ENCODE measurements at regions not wholly inside any gene's neighbourhood (a gene's known extent, or its start where the extent isn't known, plus 50 kb on each side); places are given as distances from the start of the nearest gene placed in this dataset.

DNA sequence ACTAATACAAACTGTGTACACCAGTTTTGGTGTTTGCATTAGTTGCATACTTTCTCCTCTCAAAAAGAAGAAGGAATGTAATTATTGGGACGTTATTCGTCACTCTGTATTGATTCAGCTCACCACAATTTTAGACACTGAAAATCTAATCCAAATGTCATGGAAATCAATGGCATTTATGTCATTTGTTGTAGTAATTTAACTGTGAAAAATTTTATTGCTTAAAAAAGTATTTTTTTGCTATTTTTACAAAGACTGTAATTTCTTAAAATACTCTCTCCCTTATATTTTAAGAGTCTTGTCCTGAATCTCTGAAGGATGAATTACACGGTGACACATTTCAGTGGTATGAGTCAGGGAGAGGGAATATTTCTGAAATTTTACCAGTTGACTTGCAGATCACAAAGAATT, 2117.6 kb downstream of the PCDH9 start:
- TF ChIP-seq CEBPB (IDR thresholded peaks at IDR 0.05) (no peak), TAF1 (IDR thresholded peaks at IDR 0.05; ENCODE audit: low read depth) (no peak), EP300 (IDR thresholded peaks at IDR 0.05; ENCODE audit: borderline replicate concordance) (no peak), RAD21 (IDR thresholded peaks at IDR 0.05; ENCODE audit: low read depth) (no peak)

GRCh38 chr13:65112123-65112522, 2118.0 kb downstream of the PCDH9 start:
- TF ChIP-seq CREB1 (IDR thresholded peaks at IDR 0.05; ENCODE audit: low read depth): no peak
- TF ChIP-seq USF1 (IDR thresholded peaks at IDR 0.05): no peak
- no peak for TF ChIP-seq TEAD4 (IDR thresholded peaks at IDR 0.05)
- TF ChIP-seq EP300 (IDR thresholded peaks at IDR 0.05; ENCODE audit: borderline replicate concordance): no peak
- no peak for TF ChIP-seq FOXM1 (IDR thresholded peaks at IDR 0.05; ENCODE audit: borderline replicate concordance, low read depth)
- no peak for TF ChIP-seq ZBTB7A (IDR thresholded peaks at IDR 0.05; ENCODE audit: low read depth)
- no peak for TF ChIP-seq REST (IDR thresholded peaks at IDR 0.05; ENCODE audit: low read depth)
- TF ChIP-seq TCF12 (IDR thresholded peaks at IDR 0.05; ENCODE audit: low read depth): no peak
- TF ChIP-seq YY1 (IDR thresholded peaks at IDR 0.05; ENCODE audit: low read depth): no peak
- TF ChIP-seq CEBPB (IDR thresholded peaks at IDR 0.05): no peak
- TF ChIP-seq EGR1 (IDR thresholded peaks at IDR 0.05): no peak
- TF ChIP-seq NFIC (IDR thresholded peaks at IDR 0.05): no peak
- no peak for TF ChIP-seq TAF1 (IDR thresholded peaks at IDR 0.05; ENCODE audit: low read depth)
- no peak for TF ChIP-seq RAD21 (IDR thresholded peaks at IDR 0.05; ENCODE audit: low read depth)
- TF ChIP-seq, protein P1, sequence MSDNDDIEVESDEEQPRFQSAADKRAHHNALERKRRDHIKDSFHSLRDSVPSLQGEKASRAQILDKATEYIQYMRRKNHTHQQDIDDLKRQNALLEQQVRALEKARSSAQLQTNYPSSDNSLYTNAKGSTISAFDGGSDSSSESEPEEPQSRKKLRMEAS (IDR thresholded peaks at IDR 0.05): no peak

DNA sequence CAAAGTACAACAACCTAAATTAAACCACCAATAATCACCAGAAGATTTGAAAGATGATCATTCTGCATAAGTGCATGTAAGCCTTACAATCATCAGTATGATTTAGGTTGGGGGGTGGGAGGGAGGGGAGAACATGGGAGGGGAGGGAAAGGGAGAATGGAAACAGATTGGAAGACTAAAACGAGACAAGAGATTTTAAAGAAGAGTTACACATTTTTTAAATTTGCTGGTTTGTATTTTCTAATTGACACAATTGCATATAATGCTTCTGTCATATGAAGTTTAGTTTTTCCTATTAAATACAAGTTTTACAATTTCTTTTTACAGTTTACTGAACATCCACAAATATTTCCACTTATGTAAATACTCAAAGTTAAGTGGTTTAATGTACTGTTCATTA, 2118.9 kb downstream of the PCDH9 start:
- TF ChIP-seq CEBPB (IDR thresholded peaks at IDR 0.05) (no peak), CREB1 (IDR thresholded peaks at IDR 0.05; ENCODE audit: low read depth) (no peak), TAF1 (IDR thresholded peaks at IDR 0.05; ENCODE audit: low read depth) (no peak), USF1 (IDR thresholded peaks at IDR 0.05) (no peak), RAD21 (IDR thresholded peaks at IDR 0.05; ENCODE audit: low read depth) (no peak), TCF12 (IDR thresholded peaks at IDR 0.05; ENCODE audit: low read depth) (no peak), REST (IDR thresholded peaks at IDR 0.05; ENCODE audit: low read depth) (no peak), TEAD4 (IDR thresholded peaks at IDR 0.05) (no peak)
- TF ChIP-seq, protein P1 (IDR thresholded peaks at IDR 0.05): no peak

DNA sequence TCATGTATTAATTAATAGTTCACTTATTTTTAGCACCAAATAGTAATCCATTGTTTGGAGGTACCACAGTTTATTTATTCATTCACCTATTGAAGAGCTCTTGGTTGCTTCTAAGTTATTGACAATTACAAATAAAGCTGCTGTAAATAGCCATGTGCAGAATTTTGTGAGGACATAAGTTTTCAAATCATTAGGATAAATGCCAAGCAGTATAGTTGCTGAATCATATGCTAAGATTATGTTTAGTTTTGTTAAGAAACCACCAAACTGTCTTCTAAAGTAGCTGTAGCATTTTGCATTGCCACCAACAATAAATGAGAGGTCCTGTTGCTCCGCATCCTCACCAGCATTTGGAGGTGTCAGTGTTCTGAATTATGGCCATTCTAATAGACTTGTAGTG, 2126.8 kb downstream of the PCDH9 start:
- TF ChIP-seq NFIC (IDR thresholded peaks at IDR 0.05) (no peak), USF1 (IDR thresholded peaks at IDR 0.05) (no peak), CEBPB (IDR thresholded peaks at IDR 0.05) (no peak), ZBTB7A (IDR thresholded peaks at IDR 0.05; ENCODE audit: low read depth) (no peak), YY1 (IDR thresholded peaks at IDR 0.05; ENCODE audit: low read depth) (no peak), TEAD4 (IDR thresholded peaks at IDR 0.05) (no peak), TCF12 (IDR thresholded peaks at IDR 0.05; ENCODE audit: low read depth) (no peak), EP300 (IDR thresholded peaks at IDR 0.05; ENCODE audit: borderline replicate concordance) (no peak)
- TF ChIP-seq, protein P1 (IDR thresholded peaks at IDR 0.05): no peak

GRCh38 chr13:65095161-65096082, 2134.7 kb downstream of the PCDH9 start:
- TF ChIP-seq, protein P1 (IDR thresholded peaks at IDR 0.05): no peak
- TF ChIP-seq RAD21 (IDR thresholded peaks at IDR 0.05; ENCODE audit: low read depth): no peak
- TF ChIP-seq CREB1 (IDR thresholded peaks at IDR 0.05; ENCODE audit: low read depth): no peak
- no peak for TF ChIP-seq TEAD4 (IDR thresholded peaks at IDR 0.05)
- no peak for TF ChIP-seq TAF1 (IDR thresholded peaks at IDR 0.05; ENCODE audit: low read depth)
- no peak for TF ChIP-seq ZBTB7A (IDR thresholded peaks at IDR 0.05; ENCODE audit: low read depth)
- no peak for TF ChIP-seq YY1 (IDR thresholded peaks at IDR 0.05; ENCODE audit: low read depth)
- TF ChIP-seq NFIC (IDR thresholded peaks at IDR 0.05): no peak
- no peak for TF ChIP-seq TCF12 (IDR thresholded peaks at IDR 0.05; ENCODE audit: low read depth)
- no peak for TF ChIP-seq FOXM1 (IDR thresholded peaks at IDR 0.05; ENCODE audit: borderline replicate concordance, low read depth)
- TF ChIP-seq EP300 (IDR thresholded peaks at IDR 0.05; ENCODE audit: borderline replicate concordance): no peak
- no peak for TF ChIP-seq REST (IDR thresholded peaks at IDR 0.05; ENCODE audit: low read depth)
- TF ChIP-seq USF1 (IDR thresholded peaks at IDR 0.05): no peak
- no peak for TF ChIP-seq EGR1 (IDR thresholded peaks at IDR 0.05)
- no peak for TF ChIP-seq CEBPB (IDR thresholded peaks at IDR 0.05)
